ENCODE measurements at regions not wholly inside any gene's neighbourhood (a gene's known extent, or its start where the extent isn't known, plus 50 kb on each side); places are given as distances from the start of the nearest gene placed in this dataset.

- TF ChIP-seq EZH2 (IDR thresholded peaks at IDR 0.05; ENCODE audit: low read depth, unreplicated experiment) (no peak), NANOG (IDR thresholded peaks at IDR 0.05; ENCODE audit: borderline replicate concordance) (no peak), ETS1 (IDR thresholded peaks at IDR 0.05) (no peak)
Measured at GRCh38 chr6:26295691-26296555, 69.1 kb upstream of the BTN3A2 start (continued).

- H3K27ac Mint-ChIP-seq: no peak overlapping the region
- no peak overlapping the region for H2AFZ ChIP-seq
- no peak for ATAC-seq
- peaks cover 6% of the 10 kb centered on the region; the same call in 1 of the 3 replicates for H3K9me3 Mint-ChIP-seq
- H3K27me3 Mint-ChIP-seq (ENCODE audit: insufficient read depth, low read depth, poor library complexity): peaks cover 8% of the 10 kb centered on the region
- no peak overlapping the region for H3K4me2 ChIP-seq
- H3K27me3 ChIP-seq (ENCODE audit: insufficient read depth): no peaks in the 10 kb centered on the region
- H4K20me1 ChIP-seq (replicated peaks; ENCODE audit: insufficient read depth): no peaks in the 10 kb centered on the region
- H3K4me3 Mint-ChIP-seq: no peak overlapping the region; the same call in 2 of the 3 replicates
- no peaks in the 10 kb centered on the region for H3F3A ChIP-seq (replicated peaks; ENCODE audit: low read depth)
- no peaks in the 10 kb centered on the region for H3K79me2 ChIP-seq (replicated peaks; ENCODE audit: insufficient read depth)
- no peak overlapping the region for H3K4me3 ChIP-seq
- H3K4me1 Mint-ChIP-seq: peaks cover 11% of the 10 kb centered on the region; the same call in 2 of the 3 replicates
- no peak for DNase-seq (ENCODE audit: low spot score)
- no peaks in the 10 kb centered on the region for H3K36me3 ChIP-seq (ENCODE audit: insufficient read depth)
- H3K4me1 ChIP-seq (ENCODE audit: insufficient read depth): peaks cover 10% of the 10 kb centered on the region
- H3K9me2 ChIP-seq (ENCODE audit: insufficient read depth): no peaks in the 10 kb centered on the region
- no peaks in the 10 kb centered on the region for H3K36me3 Mint-ChIP-seq (ENCODE audit: low read depth)
- H3K27ac ChIP-seq (ENCODE audit: low read depth): no peak overlapping the region
- TF ChIP-seq EZH2phosphoT487 (IDR thresholded peaks at IDR 0.05; ENCODE audit: unreplicated experiment) (no peak), JUNB (IDR thresholded peaks at IDR 0.05; ENCODE audit: unreplicated experiment) (no peak), NANOG (IDR thresholded peaks at IDR 0.05; ENCODE audit: borderline replicate concordance) (no peak), EZH2 (IDR thresholded peaks at IDR 0.05; ENCODE audit: low read depth, unreplicated experiment) (no peak), ZNF331 (CRISPR knock-in tag; IDR thresholded peaks at IDR 0.05; ENCODE audit: low read depth) (no peak), POLR2AphosphoS5 (IDR thresholded peaks at IDR 0.05; ENCODE audit: low read depth) (no peak), STAT1 (IDR thresholded peaks at IDR 0.05; ENCODE audit: unreplicated experiment) (no peak), REST (IDR thresholded peaks at IDR 0.05; ENCODE audit: unreplicated experiment) (no peak), ZNF462 (CRISPR knock-in tag; IDR thresholded peaks at IDR 0.05) (no peak), ZNF114 (CRISPR knock-in tag; IDR thresholded peaks at IDR 0.05) (no peak), CTCF (conservative IDR thresholded peaks at IDR 0.05; ENCODE audit: low read depth in 2 of 2) (no peak)
Measured at GRCh38 chr6:26296556-26296856, 68.5 kb upstream of the BTN3A2 start.
